ENCODE measurements at regions not wholly inside any gene's neighbourhood (a gene's known extent, or its start where the extent isn't known, plus 50 kb on each side); places are given as distances from the start of the nearest gene placed in this dataset.

- no peaks in the 10 kb centered on the region for H3K36me3 ChIP-seq (ENCODE audit: control insufficient read depth in 2 of 2, extremely low read depth in 1 of 2, insufficient read depth in 2 of 2, low read length in 2 of 2)
- H3K9me3 ChIP-seq (ENCODE audit: control insufficient read depth, low read depth, low read length), result no peaks in the 10 kb centered on the region
- no peak overlapping the region for H2AFZ ChIP-seq (ENCODE audit: control insufficient read depth, low read length)
- FAIRE-seq, result no peak
- no peaks in the 10 kb centered on the region for H3K27me3 ChIP-seq (ENCODE audit: control insufficient read depth, extremely low read depth, insufficient read depth, low read length)
- H3K27ac ChIP-seq (ENCODE audit: control insufficient read depth, insufficient read depth, low read length), result no peak overlapping the region
- no peaks in the 10 kb centered on the region for H3K4me1 ChIP-seq (ENCODE audit: control insufficient read depth, extremely low read depth, insufficient read depth, low read length)
- H4K20me1 ChIP-seq (ENCODE audit: control insufficient read depth, extremely low read depth, insufficient read depth, low read length), result no peaks in the 10 kb centered on the region
- no peak for TF ChIP-seq EZH2 (IDR thresholded peaks at IDR 0.05; ENCODE audit: low read length)
- no peak for TF ChIP-seq CTCF (optimal IDR thresholded peaks at IDR 0.05 in 1 of 3, IDR thresholded peaks at IDR 0.05 in 1 of 3, conservative IDR thresholded peaks at IDR 0.05 in 1 of 3; ENCODE audit: extremely low read depth in 1 of 3, insufficient read depth in 2 of 3, low read length in 3 of 3)
- H3K9me1 ChIP-seq (ENCODE audit: control insufficient read depth, extremely low read depth, insufficient read depth, low read length), result no peaks in the 10 kb centered on the region
- no peak for DNase-seq (ENCODE audit: low read depth, low spot score)
- no peak overlapping the region for H3K4me3 ChIP-seq (ENCODE audit: control insufficient read depth in 2 of 3, extremely low read depth in 1 of 3, insufficient read depth in 2 of 3, low read depth in 1 of 3, low read length in 3 of 3)
- no peak overlapping the region for H3K9ac ChIP-seq (ENCODE audit: control insufficient read depth, extremely low read depth, insufficient read depth, low read length)
- H3K79me2 ChIP-seq (ENCODE audit: control insufficient read depth, insufficient read depth, low read length), result no peaks in the 10 kb centered on the region
- H3K4me2 ChIP-seq (ENCODE audit: control insufficient read depth, extremely low read depth, insufficient read depth, low read depth, low read length), result no peak overlapping the region
- dilution Hi-C loops (cut with MboI; ENCODE audit: extremely low pct_ligation_motif_present, low sequenced_read_pairs), result no loop called here
Observed at GRCh38 chr15:47998619-47999019, 122.2 kb upstream of the SLC24A5 start.

- Histone ChIP-seq H3K4me3 (ENCODE audit: control insufficient read depth in 2 of 3, extremely low read depth in 1 of 3, insufficient read depth in 2 of 3, low read depth in 1 of 3, low read length in 3 of 3) (no peak overlapping the region), H4K20me1 (ENCODE audit: control insufficient read depth, extremely low read depth, insufficient read depth, low read length) (no peaks in the 10 kb centered on the region), H3K4me2 (ENCODE audit: control insufficient read depth, extremely low read depth, insufficient read depth, low read depth, low read length) (no peak overlapping the region), H2AFZ (ENCODE audit: control insufficient read depth, low read length) (no peak overlapping the region), H3K9me3 (ENCODE audit: control insufficient read depth, low read depth, low read length) (no peaks in the 10 kb centered on the region), H3K36me3 (ENCODE audit: control insufficient read depth in 2 of 2, extremely low read depth in 1 of 2, insufficient read depth in 2 of 2, low read length in 2 of 2) (no peaks in the 10 kb centered on the region), H3K9me1 (ENCODE audit: control insufficient read depth, extremely low read depth, insufficient read depth, low read length) (no peaks in the 10 kb centered on the region), H3K9ac (ENCODE audit: control insufficient read depth, extremely low read depth, insufficient read depth, low read length) (no peak overlapping the region), H3K79me2 (ENCODE audit: control insufficient read depth, insufficient read depth, low read length) (no peaks in the 10 kb centered on the region), H3K27ac (ENCODE audit: control insufficient read depth, insufficient read depth, low read length) (no peak overlapping the region), H3K27me3 (ENCODE audit: control insufficient read depth, extremely low read depth, insufficient read depth, low read length) (no peaks in the 10 kb centered on the region), H3K4me1 (ENCODE audit: control insufficient read depth, extremely low read depth, insufficient read depth, low read length) (no peaks in the 10 kb centered on the region)
- TF ChIP-seq CTCF (optimal IDR thresholded peaks at IDR 0.05 in 1 of 3, IDR thresholded peaks at IDR 0.05 in 1 of 3, conservative IDR thresholded peaks at IDR 0.05 in 1 of 3; ENCODE audit: extremely low read depth in 1 of 3, insufficient read depth in 2 of 3, low read length in 3 of 3) (no peak), EZH2 (IDR thresholded peaks at IDR 0.05; ENCODE audit: low read length) (no peak)
- FAIRE-seq, result no peak
- dilution Hi-C loops (cut with MboI; ENCODE audit: extremely low pct_ligation_motif_present, low sequenced_read_pairs), result no loop called here
- DNase-seq (ENCODE audit: low read depth, low spot score), result no peak
Observed at GRCh38 chr15:48001393-48002039, 119.3 kb upstream of the SLC24A5 start.
